HUES64 (cell line): ENCODE measurements at regions not wholly inside any gene's neighbourhood (a gene's known extent, or its start where the extent isn't known, plus 50 kb on each side); places are given as distances from the start of the nearest gene placed in this dataset.

Experiments used
- H3K27ac ChIP-seq: 2 replicates; pipeline ENCODE4 v1.7.0; 2013; ENCODE audit warnings: low read depth, low read length, inconsistent platforms
- H3K27me3 ChIP-seq: 2 replicates; pipeline ENCODE4 v1.6.1; 2013; ENCODE audit warnings: mild to moderate bottlenecking, low read length; ENCODE audit not compliant: insufficient read depth
- H3K36me3 ChIP-seq: 2 replicates; pipeline ENCODE4 v1.6.1; 2013; ENCODE audit warnings: mild to moderate bottlenecking, low read length; ENCODE audit not compliant: insufficient read depth
- H3K4me1 ChIP-seq: 2 replicates; pipeline ENCODE4 v1.6.1; 2013; ENCODE audit warnings: mild to moderate bottlenecking, low read length, moderate library complexity; ENCODE audit not compliant: insufficient read depth
- H3K4me3 ChIP-seq: 2 replicates; pipeline ENCODE4 v1.5.1; 2013; ENCODE audit warnings: mild to moderate bottlenecking, low read length, moderate library complexity
- H3K9ac ChIP-seq: 2 replicates; pipeline ENCODE4 v1.6.1; 2013; ENCODE audit warnings: mild to moderate bottlenecking, low read depth, low read length
- H3K9me3 ChIP-seq: 2 replicates; pipeline ENCODE4 v1.6.1; 2013; ENCODE audit warnings: low read depth, low read length; ENCODE audit not compliant: insufficient read depth
- WGBS: fragments of 150-250, 120-280 bp; methylation state at CpG from one replicate; pipeline ENCODE4 v1.1.7; 2013; ENCODE audit warnings: missing lambda C conversion rate; 5-methylcytosine and 5-hydroxymethylcytosine counted together

GRCh38 chr4:62408454-62408853, 1208.3 kb downstream of the ADGRL3 start:
- H3K9me3 ChIP-seq = no peaks in the 10 kb centered on the region
- no peaks in the 10 kb centered on the region for H3K36me3 ChIP-seq
- H3K27ac ChIP-seq = no peak overlapping the region
- H3K4me1 ChIP-seq = no peaks in the 10 kb centered on the region
- H3K9ac ChIP-seq = no peak overlapping the region
- no peak overlapping the region for H3K4me3 ChIP-seq
- H3K27me3 ChIP-seq = no peaks in the 10 kb centered on the region

- WGBS = 95% methylated on average over 1 of the region's 1 CpG
- Histone ChIP-seq H3K9ac (no peak overlapping the region), H3K9me3 (no peaks in the 10 kb centered on the region), H3K27me3 (no peaks in the 10 kb centered on the region), H3K4me1 (no peaks in the 10 kb centered on the region), H3K36me3 (no peaks in the 10 kb centered on the region), H3K27ac (no peak overlapping the region), H3K4me3 (no peak overlapping the region)
These were observed 1207.4 kb downstream of the ADGRL3 start for GRCh38 chr4:62407534-62407933.

GRCh38 chr4:62402088-62402806, 1202.1 kb downstream of the ADGRL3 start:
- Histone ChIP-seq H3K9me3 (no peaks in the 10 kb centered on the region), H3K36me3 (no peaks in the 10 kb centered on the region), H3K4me3 (no peak overlapping the region), H3K27me3 (no peaks in the 10 kb centered on the region), H3K27ac (no peak overlapping the region), H3K9ac (no peak overlapping the region), H3K4me1 (no peaks in the 10 kb centered on the region)

GRCh38 chr4:62399242-62399641, 1199.1 kb downstream of the ADGRL3 start:
- Histone ChIP-seq H3K9ac (no peak overlapping the region), H3K9me3 (no peaks in the 10 kb centered on the region), H3K27ac (no peak overlapping the region), H3K4me3 (no peak overlapping the region), H3K27me3 (no peaks in the 10 kb centered on the region), H3K36me3 (no peaks in the 10 kb centered on the region), H3K4me1 (no peaks in the 10 kb centered on the region)
- WGBS = 65% methylated on average over 4 of the region's 4 CpGs

- Histone ChIP-seq H3K4me1 (no peaks in the 10 kb centered on the region), H3K27ac (no peak overlapping the region), H3K9me3 (no peaks in the 10 kb centered on the region), H3K9ac (no peak overlapping the region), H3K27me3 (no peaks in the 10 kb centered on the region), H3K36me3 (no peaks in the 10 kb centered on the region), H3K4me3 (no peak overlapping the region)
- 91% methylated on average over 3 of the region's 3 CpGs for WGBS
These were observed 1198.2 kb downstream of the ADGRL3 start for GRCh38 chr4:62398318-62398717.

- Histone ChIP-seq H3K27ac (no peak overlapping the region), H3K4me1 (no peaks in the 10 kb centered on the region), H3K4me3 (no peak overlapping the region), H3K36me3 (no peaks in the 10 kb centered on the region), H3K9me3 (no peaks in the 10 kb centered on the region), H3K27me3 (no peaks in the 10 kb centered on the region), H3K9ac (no peak overlapping the region)
- no CpG with 5 or more reads among the region's 1 CpG for WGBS
These were observed 1194.6 kb downstream of the ADGRL3 start for GRCh38 chr4:62394766-62395165.

- Histone ChIP-seq H3K27ac (no peak overlapping the region), H3K36me3 (no peaks in the 10 kb centered on the region), H3K27me3 (no peaks in the 10 kb centered on the region), H3K4me3 (no peak overlapping the region), H3K4me1 (no peaks in the 10 kb centered on the region), H3K9ac (no peak overlapping the region), H3K9me3 (no peaks in the 10 kb centered on the region)
- WGBS = 94% methylated on average over 2 of the region's 3 CpGs
These were observed 1187.7 kb downstream of the ADGRL3 start for GRCh38 chr4:62387808-62388207.

- Histone ChIP-seq H3K27me3 (no peaks in the 10 kb centered on the region), H3K4me1 (peaks cover 4% of the 10 kb centered on the region; the same call in 1 of the 2 replicates), H3K9ac (no peak overlapping the region), H3K9me3 (no peaks in the 10 kb centered on the region), H3K4me3 (no peak overlapping the region), H3K36me3 (no peaks in the 10 kb centered on the region), H3K27ac (no peak overlapping the region)
These were observed 1177.6 kb downstream of the ADGRL3 start for GRCh38 chr4:62377700-62378099.

GRCh38 chr4:62377245-62377644, 1177.1 kb downstream of the ADGRL3 start:
- H3K9me3 ChIP-seq = no peaks in the 10 kb centered on the region

GRCh38 chr4:62366939-62367338, 1166.8 kb downstream of the ADGRL3 start:
- H3K36me3 ChIP-seq = no peaks in the 10 kb centered on the region
- no peaks in the 10 kb centered on the region for H3K9me3 ChIP-seq
- no peak overlapping the region for H3K27ac ChIP-seq
- H3K9ac ChIP-seq = no peak overlapping the region
- no peak overlapping the region for H3K4me3 ChIP-seq
- H3K27me3 ChIP-seq = no peaks in the 10 kb centered on the region
- H3K4me1 ChIP-seq = no peaks in the 10 kb centered on the region

More at GRCh38 chr4:62377245-62377644, 1177.1 kb downstream of the ADGRL3 start:
- Histone ChIP-seq H3K9ac (no peak overlapping the region), H3K4me1 (peaks cover 4% of the 10 kb centered on the region; the same call in 1 of the 2 replicates), H3K27me3 (no peaks in the 10 kb centered on the region), H3K36me3 (no peaks in the 10 kb centered on the region), H3K4me3 (no peak overlapping the region), H3K27ac (no peak overlapping the region)

- 76% methylated on average over 1 of the region's 1 CpG for WGBS
These were observed 1160.0 kb downstream of the ADGRL3 start for GRCh38 chr4:62360156-62360545.

More at GRCh38 chr4:62360156-62360545, 1160.0 kb downstream of the ADGRL3 start:
- Histone ChIP-seq H3K4me1 (no peaks in the 10 kb centered on the region), H3K36me3 (no peaks in the 10 kb centered on the region), H3K9ac (no peak overlapping the region), H3K9me3 (no peaks in the 10 kb centered on the region), H3K27me3 (no peaks in the 10 kb centered on the region), H3K4me3 (no peak overlapping the region), H3K27ac (no peak overlapping the region)
